ENCODE measurements at regions not wholly inside any gene's neighbourhood (a gene's known extent, or its start where the extent isn't known, plus 50 kb on each side); places are given as distances from the start of the nearest gene placed in this dataset.

DNA sequence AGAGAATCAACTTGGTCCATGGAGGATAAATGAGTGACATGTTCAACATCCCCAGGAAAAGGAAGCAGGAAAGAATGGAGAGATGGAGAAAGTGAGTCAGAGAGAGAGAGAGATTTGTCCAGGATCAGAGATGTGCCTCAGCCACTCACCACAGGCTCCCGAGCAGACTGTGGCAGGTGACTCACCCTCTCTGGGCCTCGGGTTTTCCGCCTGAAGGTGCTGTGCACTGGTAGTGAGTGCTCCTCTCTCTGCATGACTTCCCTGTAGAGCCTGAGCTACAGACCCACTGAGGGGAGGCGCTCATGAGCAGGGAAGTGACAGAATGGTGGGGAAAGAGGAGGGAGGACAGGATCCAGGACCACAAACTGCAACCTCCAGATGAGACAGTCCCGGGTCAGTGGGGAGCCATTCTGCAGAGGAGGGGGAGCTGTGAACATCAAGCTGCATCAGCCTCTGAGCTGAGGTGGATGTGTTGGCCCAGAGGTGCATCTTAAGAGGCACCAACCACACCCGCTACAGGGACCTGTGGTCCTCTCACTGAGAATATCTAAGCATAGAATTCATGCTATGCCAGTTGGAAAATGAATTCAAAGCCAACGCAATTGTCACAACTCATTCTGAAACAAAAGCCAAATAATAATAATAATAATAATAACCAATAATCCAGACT, 433.4 kb downstream of the BRD1 start:
- TF ChIP-seq, protein P1, sequence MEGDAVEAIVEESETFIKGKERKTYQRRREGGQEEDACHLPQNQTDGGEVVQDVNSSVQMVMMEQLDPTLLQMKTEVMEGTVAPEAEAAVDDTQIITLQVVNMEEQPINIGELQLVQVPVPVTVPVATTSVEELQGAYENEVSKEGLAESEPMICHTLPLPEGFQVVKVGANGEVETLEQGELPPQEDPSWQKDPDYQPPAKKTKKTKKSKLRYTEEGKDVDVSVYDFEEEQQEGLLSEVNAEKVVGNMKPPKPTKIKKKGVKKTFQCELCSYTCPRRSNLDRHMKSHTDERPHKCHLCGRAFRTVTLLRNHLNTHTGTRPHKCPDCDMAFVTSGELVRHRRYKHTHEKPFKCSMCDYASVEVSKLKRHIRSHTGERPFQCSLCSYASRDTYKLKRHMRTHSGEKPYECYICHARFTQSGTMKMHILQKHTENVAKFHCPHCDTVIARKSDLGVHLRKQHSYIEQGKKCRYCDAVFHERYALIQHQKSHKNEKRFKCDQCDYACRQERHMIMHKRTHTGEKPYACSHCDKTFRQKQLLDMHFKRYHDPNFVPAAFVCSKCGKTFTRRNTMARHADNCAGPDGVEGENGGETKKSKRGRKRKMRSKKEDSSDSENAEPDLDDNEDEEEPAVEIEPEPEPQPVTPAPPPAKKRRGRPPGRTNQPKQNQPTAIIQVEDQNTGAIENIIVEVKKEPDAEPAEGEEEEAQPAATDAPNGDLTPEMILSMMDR (IDR thresholded peaks at IDR 0.05; ENCODE audit: low read depth, low read length, poor library complexity, severe bottlenecking), result no peak
- no peak for TF ChIP-seq EZH2phosphoT487 (IDR thresholded peaks at IDR 0.05; ENCODE audit: borderline replicate concordance, low read length)
